Stimulated activated CD4-positive, alpha-beta T cell treated with anti-CD3 and anti-CD28 coated beads, Interleukin-4, amount 100 ng/mL, for 24 hours (primary cell): ENCODE measurements at regions not wholly inside any gene's neighbourhood (a gene's known extent, or its start where the extent isn't known, plus 50 kb on each side); places are given as distances from the start of the nearest gene placed in this dataset.

Source experiments
- DNase-seq: peaks from one replicate; pipeline ENCODE4 v3.0.0-alpha.2; 2020

DNA sequence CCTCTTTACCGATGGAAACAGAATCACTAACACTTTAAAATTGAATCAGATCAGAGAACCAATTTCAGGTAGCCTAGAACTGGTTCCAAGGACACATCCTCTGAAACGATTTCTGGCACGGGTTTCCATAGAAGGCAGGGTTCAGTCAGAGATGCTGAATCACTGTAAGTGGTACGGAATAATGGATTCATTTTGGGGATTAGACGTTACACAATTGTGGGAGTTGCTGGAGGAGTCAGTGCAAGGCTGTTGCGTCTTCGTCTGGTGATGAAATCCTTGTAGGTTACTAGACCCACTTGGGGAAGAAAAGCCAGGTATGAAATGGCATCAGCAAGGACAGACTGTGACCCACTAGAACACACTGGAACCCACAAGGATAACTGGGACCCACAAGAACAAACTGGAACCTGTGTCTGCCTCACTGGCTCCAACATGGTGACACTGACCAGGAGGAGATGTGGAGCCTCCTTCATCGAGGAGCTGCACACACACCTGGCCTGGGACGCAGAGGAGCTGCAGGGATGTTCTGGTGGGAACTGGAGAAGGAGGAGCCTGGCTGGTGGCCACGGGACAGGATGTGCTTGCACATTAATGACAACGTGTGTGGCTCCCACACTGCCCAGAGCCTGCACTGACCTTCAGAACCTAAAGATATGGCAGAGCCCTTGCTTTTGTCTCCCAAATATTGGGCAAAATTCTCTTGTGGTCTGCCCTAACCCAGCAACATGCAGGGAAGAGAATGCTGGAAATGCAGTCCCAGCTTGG lies 105.1 kb downstream of the TRAPPC11 start:
- DNase-seq = no peak

DNA sequence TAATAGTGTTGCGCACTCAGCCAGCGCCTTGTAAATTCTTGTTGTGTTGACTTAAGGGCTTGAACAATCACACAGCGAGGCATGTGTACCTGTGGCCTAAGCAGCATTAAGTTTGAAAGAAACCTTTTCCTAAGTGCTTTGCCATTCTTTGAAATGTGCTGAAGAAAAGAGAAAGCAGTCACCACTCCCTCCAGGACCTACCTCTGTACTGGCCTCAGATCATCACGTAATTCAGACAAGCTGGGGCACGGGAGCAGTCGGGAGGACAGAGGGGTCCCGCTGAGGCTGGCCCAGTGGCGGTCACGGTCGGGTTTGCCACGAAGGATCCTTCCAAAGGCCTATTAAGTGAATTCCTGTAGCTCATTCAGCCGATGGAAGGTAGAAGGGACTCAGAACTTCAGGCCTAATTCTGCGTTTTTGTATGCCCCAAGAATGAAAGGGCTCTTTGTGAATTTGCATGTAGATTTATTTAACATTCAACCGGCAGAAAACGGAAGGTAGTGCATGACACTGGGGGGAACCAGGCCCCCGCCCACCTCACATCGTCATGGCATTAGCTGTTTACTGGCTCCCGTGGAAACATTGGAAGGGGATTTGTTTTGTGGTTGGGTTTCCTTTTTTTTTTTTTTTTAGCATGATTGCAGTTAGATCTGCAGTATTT lies 106.3 kb downstream of the TRAPPC11 start:
- DNase-seq = no peak

DNA sequence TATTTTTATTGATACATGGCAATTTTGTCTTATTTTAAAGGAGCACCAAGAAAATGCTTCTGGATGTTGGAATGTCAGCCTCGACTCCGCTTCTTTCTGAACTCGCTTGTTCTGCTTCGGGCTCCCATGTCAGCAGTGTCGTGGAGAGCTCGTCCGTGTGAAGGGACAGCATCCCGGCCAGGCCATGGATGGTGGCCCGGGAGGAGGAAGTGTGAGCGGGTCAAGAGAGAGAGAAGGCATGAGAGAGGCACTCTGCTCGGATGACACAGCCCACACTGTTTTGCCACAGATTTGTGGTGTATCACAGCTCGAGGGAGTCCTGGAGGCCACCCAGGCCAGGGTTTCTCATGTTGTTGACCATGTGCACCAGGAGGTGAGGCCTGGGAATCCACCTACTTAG lies 107.0 kb downstream of the TRAPPC11 start:
- DNase-seq = no peak

DNA sequence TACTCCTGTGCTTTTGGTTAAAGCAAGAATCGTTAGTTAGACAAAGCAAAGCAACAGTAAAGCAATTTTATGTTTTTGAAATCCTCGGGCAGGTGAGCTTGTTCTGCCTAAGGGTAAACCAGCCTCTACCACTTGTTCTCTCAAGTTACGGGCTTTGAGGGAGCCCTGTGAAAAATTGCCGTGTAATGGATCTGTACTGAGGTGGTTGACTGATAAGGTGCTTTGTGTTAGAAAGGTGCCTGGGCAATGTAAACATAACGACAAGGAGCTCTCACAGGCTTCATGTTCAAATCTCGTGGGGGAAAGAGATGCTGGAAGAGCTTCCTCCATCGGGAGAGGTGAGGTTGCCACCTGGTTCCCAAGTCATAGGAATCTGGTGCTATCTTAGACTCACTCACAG lies 111.8 kb downstream of the TRAPPC11 start:
- DNase-seq = no peak

DNA sequence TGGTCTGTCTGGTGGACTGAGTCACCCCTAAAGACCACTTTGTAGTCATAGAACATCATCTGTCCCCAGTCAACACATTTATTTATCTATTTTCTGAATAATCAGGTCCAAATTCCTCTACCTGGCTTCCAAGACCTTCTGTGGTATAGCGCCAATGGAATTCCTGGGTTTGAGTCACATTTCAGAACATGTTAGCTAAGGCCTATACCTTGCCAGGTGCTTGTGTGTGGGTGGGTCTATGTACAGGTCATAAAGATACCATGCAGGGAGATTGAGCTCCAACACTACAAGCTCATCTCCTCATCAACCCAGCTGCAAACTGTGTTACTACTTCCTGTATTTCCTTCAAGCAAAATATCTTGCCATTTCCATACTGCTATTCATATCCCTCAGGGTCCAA lies 113.3 kb downstream of the TRAPPC11 start:
- no peak for DNase-seq

DNA sequence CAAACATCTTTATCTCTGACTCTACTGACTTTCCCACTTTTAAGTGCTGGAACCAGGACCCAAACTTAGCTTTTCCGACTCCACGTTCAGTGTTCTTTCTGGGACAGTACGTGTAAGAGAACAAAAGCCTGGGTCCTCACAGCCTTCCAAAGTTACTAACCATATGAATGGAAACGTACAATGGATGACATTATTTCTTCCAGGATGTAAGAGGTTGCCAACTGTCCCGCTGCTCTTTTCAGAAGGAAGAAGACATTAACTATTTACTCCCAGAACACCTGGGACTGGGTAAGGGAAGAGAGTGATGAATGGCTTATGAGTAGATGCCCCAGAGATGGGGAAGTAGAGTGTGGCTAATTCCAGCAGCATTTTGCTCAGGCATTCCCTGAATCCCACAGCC lies 114.7 kb downstream of the TRAPPC11 start:
- DNase-seq = no peak

DNA sequence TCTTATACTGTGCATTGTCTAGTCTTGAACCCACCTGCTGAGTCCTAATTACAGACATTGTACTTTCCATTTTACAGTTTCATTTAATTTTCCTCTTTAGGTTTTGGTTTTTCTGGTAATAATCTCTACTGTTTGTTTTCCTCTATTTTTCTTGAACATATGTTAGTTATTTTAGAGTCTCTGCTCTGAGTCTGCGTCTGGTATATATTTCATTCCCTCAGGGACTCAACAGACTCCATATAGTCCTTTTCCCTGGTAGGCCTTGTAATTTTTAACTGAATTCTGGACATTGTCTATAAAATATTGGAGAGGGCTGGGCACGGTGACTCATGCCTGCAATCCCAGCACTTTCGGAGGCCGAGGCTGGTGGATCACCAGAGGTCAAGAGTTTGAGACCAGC lies 121.8 kb upstream of the STOX2 start:
- no peak for DNase-seq

DNA sequence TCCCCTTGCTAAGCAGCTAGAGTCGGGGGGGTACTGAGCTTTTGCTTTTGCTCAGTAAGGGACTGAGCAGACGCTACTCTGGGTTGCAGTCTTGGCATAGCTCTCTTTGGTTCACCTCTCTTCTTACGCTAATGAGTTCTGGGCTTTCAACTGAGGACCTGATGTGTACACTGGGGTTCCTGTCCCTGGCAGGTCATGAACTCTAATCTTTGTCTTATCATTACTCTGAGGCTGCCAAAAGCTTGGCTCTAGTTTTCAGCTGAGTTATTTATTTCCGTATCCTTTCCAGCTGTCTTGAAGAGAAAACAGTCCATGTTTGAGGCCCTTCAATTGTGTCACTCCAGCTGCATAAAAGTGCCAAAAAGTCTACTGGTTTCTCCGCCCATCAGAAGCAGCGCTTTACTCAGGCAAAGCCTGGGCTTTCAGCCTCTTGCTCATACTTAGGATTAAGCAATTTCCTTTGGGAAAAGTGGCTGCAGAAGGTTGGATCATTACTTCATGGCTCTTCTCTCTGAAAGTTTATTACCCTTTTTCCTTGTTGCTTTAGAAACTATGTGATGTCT lies 121.0 kb upstream of the STOX2 start:
- DNase-seq = no peak

DNA sequence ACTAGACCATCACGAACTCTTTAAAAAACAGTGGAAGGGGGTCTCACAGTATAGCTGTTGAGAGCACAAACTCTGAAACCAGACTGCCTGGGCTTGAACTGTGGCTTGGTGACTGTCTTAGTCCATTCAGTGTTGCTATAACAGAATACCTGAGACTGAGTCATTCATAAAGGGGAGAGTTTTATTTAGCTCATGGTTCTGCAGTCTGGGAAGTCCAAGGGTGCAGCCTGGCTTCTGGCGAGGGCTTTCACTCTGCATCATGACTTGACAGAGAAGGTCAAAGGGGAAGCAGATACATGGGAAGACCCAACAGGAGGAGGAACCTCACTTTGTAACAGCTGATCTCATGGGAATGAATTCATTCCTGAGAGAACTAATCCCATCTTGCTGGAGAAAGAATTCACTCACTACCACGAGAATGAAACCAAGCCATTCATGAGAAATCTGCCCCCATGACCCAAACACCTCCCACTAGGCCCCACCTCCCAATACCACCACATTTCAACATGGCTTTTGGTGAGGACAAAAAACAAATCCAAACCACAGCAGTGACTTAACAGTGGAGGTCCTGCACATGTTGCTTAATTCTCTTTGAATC lies 116.7 kb upstream of the STOX2 start:
- DNase-seq = no peak

DNA sequence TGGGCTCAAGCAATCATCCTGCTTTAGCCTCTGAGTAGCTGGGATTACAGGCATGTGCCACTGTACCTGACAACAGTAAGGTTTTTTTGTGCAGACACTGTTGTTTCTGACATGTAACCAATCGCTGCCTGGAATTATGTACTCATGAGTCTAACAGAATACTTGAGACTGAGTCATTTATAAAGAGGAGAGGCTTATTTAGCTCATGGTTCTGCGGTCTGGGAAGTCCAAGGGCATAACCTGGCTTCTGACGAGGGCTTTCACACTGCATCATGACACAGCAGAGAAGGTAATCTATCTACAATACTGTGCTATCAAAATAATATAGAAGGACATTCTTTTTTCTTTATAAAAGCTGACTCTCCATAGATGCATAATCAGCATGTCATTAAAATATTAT lies 115.5 kb upstream of the STOX2 start:
- DNase-seq = no peak

DNA sequence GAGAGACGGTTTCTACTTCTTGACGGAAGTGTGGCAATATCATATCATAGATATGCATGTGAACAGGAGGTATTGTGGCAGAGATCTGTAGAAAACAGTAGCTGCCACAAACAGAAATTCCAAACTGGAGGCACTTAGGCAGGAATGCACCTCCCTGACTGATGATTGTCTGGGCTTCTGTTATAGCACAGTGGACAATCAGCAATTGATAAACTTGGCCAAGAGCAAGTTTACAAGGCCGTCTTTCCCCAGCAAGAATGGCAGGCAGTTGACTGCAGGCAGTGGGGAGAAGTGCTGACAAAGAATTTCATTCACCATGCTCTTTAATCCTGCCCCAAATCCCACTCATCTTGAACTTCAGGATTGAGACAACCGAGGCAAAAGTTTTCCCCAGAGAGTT lies 114.4 kb upstream of the STOX2 start:
- DNase-seq = no peak

DNA sequence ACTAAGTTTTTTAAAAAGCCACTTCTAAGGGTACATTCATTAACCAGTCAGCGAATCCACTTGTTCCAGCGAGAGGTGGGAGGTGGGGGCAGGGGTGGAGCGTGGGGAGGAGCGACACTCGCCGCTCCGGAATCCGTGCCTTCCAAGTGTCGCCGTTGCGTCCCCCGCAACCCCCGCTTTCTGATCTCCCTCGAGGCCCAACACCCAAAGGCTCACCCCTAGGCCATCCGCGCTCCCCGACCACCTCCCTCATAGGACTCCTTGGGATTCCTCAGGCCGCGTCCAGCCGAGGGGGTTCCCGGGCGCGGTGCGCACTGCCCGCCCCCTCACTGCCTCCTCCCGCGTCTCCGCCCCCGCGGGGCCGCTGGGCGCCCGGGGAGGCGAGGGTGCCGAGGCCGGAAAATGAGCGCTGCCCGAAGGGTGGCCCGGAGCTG lies 108.1 kb upstream of the STOX2 start:
- DNase-seq = no peak

DNA sequence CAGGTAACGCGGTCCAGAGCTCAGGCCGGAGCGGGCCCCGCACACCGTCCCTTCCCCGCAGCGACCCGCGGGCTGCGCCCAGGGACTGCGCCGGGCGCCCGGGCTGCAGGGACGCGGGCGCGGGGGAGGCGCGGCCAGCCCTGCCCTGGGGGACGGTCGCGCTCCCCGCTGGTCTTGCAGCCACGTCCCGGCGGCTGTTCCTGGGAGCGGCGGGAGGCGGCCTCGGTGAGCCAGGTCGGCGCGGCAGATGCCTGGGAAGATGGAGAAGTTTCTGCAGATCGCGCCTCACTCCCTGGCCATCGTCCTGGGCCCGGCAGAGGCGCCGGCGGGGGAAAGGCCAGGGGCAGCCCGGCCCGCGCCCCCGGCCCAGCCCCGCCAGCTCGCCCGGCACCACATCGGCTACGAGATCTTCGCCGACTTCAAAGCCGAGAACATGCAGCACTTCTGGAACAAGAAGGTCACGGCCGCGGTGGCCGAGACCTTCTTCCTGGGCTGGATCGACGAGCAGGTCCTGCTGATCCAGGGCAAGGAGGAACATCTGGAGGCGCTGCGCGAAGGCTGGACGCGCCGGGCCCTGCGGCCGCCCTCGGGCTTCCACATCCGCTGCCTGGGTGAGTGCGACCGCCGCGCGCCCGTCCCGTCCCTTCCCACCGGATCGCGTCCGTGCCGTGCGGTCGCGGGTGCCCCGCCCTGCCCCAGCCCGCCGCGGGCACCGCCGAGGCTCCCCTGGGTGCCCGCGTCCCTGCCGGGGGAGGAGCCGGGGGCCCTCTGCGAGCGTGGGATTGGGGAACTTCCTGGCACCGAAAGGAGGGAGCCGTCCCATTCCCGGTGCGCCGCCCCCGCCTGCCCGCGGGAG lies 107.4 kb upstream of the STOX2 start:
- no peak for DNase-seq

DNA sequence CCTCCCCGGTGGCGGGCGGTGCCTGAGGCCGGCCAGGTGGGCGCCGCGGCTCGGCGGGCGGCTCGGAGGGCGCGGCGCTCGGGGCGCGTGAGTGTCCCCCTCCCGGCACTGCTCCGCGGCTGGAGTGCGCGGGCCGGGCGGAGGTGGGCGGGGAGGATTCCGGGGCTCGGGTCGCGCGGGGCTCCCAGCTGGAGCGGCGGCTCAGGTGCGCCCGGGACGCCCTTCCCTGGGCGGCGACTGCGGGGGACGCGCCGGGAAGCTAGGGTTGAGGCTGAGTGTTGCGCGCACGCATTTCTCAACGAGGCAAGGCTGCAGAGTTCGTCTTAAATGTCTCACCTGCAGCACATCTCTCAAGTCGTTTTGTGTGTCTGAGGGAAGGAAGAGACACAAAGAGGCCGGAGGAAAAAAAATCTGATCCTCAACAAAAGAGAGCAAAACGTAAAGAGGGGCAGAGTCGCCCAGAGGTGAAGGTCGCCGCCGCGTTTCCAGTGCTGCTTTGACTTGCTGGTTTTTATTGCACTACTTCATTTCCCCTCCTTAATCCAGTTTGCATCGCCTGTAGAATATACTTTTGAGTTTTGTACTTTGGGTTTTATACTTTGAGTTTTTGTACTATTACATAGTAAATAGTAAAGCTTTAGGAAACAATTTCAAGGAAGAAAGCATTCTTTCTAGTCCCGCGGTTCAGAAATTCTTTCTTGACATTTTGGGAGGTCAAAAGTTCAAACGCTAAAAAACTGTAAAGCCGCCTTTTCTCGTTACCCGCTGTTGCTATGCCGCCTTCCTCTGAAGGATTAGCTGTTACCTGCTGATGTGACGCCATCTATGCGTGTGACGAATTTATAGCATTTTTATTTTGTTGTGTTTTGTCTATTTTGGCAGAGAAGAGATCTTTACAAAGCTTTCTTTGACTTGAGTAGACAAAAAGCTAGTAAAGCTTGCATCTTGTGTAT lies 106.5 kb upstream of the STOX2 start:
- no peak for DNase-seq

DNA sequence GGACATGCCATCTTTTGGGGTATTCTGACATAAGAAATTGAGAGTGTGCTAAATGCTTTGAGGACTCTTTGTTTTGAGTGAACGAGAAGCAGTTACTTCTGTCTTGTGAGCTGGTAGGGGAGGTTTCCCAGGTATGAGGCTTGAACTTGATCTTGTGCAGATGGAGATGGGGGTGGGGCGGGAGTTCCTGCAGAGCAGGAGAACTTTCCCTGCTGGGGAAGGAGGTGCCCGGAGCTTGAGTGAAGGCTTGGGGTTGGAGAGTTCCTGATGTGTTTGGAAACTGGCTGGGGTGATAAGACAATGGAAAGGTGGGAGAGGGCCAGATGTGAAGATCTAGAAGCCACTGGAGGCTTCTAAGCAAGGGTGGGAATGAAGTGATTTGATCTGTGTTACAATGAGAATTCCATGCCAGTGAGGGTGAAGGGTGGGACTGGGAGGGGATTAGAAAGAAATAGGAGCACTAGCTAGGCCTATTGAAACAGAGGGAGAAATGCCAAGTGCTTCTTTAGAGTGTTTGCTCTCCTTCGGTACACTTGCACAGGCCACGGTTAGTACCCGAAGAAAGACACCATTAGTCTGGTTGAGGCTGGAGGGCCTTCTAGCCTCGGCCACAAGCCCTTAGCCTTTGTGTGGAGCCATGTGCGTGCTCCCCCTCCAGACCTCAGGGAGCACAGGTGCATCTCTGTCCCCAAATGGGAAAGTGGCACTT lies 103.5 kb upstream of the STOX2 start:
- no peak for DNase-seq

DNA sequence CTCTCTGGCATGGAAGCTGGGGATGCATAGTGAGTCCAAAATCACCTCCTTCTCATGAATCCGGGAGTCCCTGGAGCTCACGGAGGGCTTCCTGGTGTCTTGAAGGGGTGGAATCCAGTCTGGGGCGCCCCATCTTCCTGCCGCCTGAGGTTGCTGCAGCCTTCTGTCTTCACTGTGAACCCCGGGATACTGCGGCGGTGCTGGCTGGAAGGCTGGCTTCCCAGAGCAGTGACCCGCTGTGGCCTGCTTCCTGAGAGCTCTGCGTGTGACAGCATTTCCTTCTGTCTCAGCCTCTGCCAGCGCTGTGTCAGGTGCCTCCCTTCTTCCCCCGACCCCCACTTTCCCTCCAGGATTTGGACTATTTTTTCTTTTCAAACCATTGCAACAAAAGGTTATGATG lies 98.8 kb upstream of the STOX2 start:
- no peak for DNase-seq

DNA sequence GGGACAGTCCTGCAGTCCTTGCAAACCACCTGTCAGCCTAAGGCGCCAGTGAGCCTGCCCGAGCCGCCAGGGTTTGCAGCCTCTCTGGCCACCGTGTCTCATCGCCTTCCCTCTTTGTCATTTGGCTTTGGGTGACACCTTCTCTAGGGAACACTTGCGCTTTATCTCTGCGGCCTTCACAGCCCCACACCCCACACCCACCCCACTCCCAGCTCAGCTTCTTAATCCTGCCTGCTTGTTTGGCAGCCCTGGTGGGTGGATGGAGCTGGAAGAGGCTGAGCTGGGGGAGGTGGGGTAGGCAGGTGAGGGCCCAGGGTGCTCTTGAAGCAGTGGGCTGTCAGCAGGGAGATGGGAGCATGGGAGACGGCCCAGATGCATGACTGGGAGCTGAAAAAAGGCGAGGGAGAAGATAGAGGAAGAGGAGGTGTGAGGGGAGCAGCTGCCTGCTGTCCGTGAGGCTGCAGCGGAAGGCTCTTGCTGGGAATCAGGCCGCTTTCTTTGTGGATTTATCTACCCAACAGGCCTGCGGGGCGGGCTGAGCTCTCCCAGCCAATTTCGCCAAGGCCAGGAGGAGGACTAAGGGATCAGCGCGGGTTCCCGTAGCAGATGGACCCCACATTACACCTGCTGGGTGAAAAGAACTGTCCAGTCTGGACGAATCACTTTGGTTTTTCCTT lies 97.5 kb upstream of the STOX2 start:
- DNase-seq = no peak

DNA sequence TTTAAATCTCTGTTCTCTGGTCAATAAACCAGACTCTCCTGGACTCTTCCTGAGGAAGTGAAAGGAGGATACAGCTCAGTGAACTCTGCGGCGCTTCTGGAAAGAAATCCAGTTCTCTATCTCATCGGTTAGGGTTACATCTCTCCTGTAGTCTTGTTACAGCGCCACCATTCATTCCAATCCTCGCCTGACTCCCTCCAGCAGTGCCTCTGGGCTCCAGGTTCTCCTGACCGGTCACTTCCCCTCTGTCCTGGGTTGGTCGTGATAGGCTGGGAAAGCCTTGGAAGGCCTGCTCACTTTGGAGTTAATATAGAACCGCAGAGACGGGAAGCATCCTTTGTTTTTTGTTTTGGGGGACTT lies 97.0 kb upstream of the STOX2 start:
- no peak for DNase-seq

DNA sequence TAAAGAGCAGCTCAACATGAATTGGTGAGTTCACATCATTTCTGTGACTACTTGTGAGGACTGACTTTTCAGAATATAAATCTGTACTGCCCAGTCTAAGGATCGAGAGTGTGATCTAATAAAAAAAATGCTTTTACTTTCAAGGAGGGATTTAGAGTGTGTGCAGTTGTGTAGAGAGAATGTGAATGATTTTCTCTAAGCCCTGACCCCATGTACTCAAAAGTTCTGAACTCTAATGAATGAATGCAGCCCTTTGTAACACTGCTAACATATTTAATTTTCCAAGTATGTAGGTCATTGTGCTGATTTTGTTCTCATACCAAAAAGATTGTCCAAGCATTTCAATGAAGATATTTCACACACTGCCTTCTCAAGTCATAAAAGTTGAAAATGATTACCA lies 92.5 kb upstream of the STOX2 start:
- no peak for DNase-seq

DNA sequence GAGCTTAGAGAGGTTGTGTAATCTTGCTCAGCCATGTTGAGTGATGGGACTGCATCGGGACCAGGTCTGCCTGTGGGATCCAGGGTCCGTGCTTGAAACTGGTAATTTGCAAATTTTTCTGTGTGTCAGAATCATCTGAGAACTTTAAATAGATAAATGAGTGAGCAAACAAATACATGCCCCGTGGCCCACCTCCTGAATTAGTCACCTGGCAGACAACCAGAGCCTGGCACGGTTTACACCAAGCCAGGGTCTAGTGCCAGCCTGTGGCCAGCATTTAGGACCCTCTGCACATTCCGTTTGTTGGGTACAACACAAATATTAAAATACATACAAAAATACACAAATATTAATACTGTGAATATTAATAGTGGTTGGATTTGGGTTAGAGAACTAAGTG lies 90.6 kb upstream of the STOX2 start:
- DNase-seq = no peak

DNA sequence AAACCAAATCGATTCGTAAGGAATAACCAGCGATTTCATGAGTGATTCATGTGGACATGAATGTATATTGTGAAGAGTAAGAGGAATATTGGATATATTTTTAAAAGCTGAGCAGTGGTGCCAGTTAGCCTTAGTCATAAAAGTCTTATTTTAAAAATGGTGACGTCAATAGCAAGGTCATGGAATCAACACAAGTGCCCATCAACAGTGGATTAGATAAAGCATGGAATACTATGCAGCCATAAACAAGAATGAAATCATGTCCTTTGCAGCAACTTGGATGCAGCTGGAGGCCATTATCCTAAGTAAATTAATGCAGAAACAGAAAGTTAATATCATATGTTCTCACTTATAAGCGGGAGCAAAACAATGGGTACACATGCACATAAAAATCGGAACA lies 89.0 kb upstream of the STOX2 start:
- no peak for DNase-seq
